Caco-2 (cell line): ENCODE measurements at regions not wholly inside any gene's neighbourhood (a gene's known extent, or its start where the extent isn't known, plus 50 kb on each side); places are given as distances from the start of the nearest gene placed in this dataset.
A peak's percentile ranks its signal among the peaks of the same experiment; 100 is the strongest.

Experiments
- BruUV-seq: library from RNA; stranded (reverse); fragments of 400-500 nt; replicated peaks from 2 replicates; lab custom pipeline; 2021; lab: Mats Ljungman, UMichigan
- CTCF ChIA-PET: fragments of 300-600 bp; sonication (Branson Sonifier 250); formaldehyde crosslinking; loops from one replicate; lab custom pipeline; 2022; ENCODE audit warnings: antibody characterized with exemption; lab: Charles Lee
- POLR2A ChIA-PET: fragments of 300-600 bp; sonication (Branson Sonifier 250); formaldehyde crosslinking; loops from one replicate; lab custom pipeline; 2022; ENCODE audit warnings: antibody characterized with exemption; lab: Charles Lee
- DNase-seq, 2 experiments: peaks; one replicate each; pipeline versions ENCODE4 v3.0.0 to v3.0.0-alpha.2; 2020 to 2022
- H3K27me3 ChIP-seq: replicated peaks from 2 replicates; pipeline ENCODE4 v1.6.0; 2011; ENCODE audit warnings: low read length; ENCODE audit not compliant: control insufficient read depth, insufficient read depth
- H3K36me3 ChIP-seq: 2 replicates; pipeline ENCODE4 v1.5.1; 2011; ENCODE audit warnings: low read length; ENCODE audit not compliant: control insufficient read depth, insufficient read depth
- H3K4me1 ChIP-seq: fragments of 250-450 bp; sonication (Bioruptor Pico); 2 replicates; pipeline ENCODE4 v1.5.1; 2020; ENCODE audit warnings: mild to moderate bottlenecking
- H3K4me3 ChIP-seq: 2 replicates; pipeline ENCODE4 v1.5.1; 2011; ENCODE audit warnings: low read depth, mild to moderate bottlenecking, control low read depth, low read length
- H3K9me3 ChIP-seq: fragments of 250-450 bp; sonication (Bioruptor Pico); 2 replicates; pipeline ENCODE4 v1.5.1; 2020; ENCODE audit warnings: mild to moderate bottlenecking, moderate library complexity
- H3K27ac Mint-ChIP-seq: one replicate; pipeline ENCODE4 v1.8.0; 2022; ENCODE audit warnings: mixed read lengths; ENCODE audit not compliant: unreplicated experiment
- H3K27me3 Mint-ChIP-seq: one replicate; pipeline ENCODE4 v1.8.0; 2022; ENCODE audit warnings: mixed read lengths; ENCODE audit not compliant: insufficient read depth, unreplicated experiment
- H3K36me3 Mint-ChIP-seq: one replicate; pipeline ENCODE4 v1.8.0; 2022; ENCODE audit warnings: mild to moderate bottlenecking, mixed read lengths; ENCODE audit not compliant: insufficient read depth, unreplicated experiment
- H3K4me1 Mint-ChIP-seq: one replicate; pipeline ENCODE4 v1.8.0; 2022; ENCODE audit warnings: low read depth, mixed read lengths; ENCODE audit not compliant: unreplicated experiment
- H3K4me3 Mint-ChIP-seq: one replicate; pipeline ENCODE4 v1.8.0; 2022; ENCODE audit warnings: mild to moderate bottlenecking, moderate library complexity, mixed read lengths; ENCODE audit not compliant: unreplicated experiment
- H3K9me3 Mint-ChIP-seq: one replicate; pipeline ENCODE4 v1.8.0; 2022; ENCODE audit warnings: mixed read lengths; ENCODE audit not compliant: unreplicated experiment
- CTCF ChIP-seq, 2 experiments: fragments of 200-600 bp in 1 of 2; IDR thresholded peaks; 1 replicate in 1 of 2; 2 replicates in 1 of 2; pipeline versions ENCODE4 v1.5.1 to v1.8.0; 2011 to 2022; ENCODE audit warnings: antibody characterized with exemption in 1 of 2, control low read depth in 1 of 2, inconsistent platforms in 1 of 2, low read depth in 1 of 2, low read length in 1 of 2, mild to moderate bottlenecking in 1 of 2, moderate library complexity in 1 of 2; ENCODE audit not compliant: insufficient read depth in 1 of 2, severe bottlenecking in 1 of 2, unreplicated experiment in 1 of 2
- intact Hi-C: fragments of 100-400 bp; cut with micrococcal nuclease; formaldehyde crosslinking; loops from one replicate; pipeline ENCODE4 v1.10.0; 2022; ENCODE audit not compliant: unreplicated experiment

DNA sequence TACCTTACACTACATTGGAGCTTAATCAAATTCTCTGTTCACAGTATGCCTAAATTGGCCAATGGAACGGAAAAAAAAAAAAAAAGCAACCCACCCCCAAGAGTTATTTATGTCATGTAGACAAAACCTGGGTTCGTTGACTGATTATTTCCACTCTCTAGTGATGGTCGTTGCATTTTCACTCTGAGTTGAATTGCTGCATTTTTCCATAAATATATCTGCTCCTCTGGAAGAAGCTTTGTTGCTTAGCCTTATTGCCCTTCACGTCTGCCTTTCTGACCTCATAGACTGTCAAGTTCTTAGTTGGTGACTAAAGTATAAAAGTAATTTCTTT is 90.2 kb upstream of the RUNX1 start:
- peaks cover 7% of the 10 kb centered on the region for H3K9me3 Mint-ChIP-seq
- POLR2A ChIA-PET, result no interaction called here
- no peaks in the 10 kb centered on the region for H3K9me3 ChIP-seq
- intact Hi-C loops, result loop anchor here (5.0 kb wide), 1 partner anchor 87 kb away; no protein-coding TSS in a partner anchor
- no peaks in the 10 kb centered on the region for H3K27me3 Mint-ChIP-seq
- H3K4me3 ChIP-seq, result no peak overlapping the region
- TF ChIP-seq CTCF (IDR thresholded peaks at IDR 0.05; ENCODE audit: insufficient read depth in 1 of 2, low read depth in 1 of 2, low read length in 1 of 2, severe bottlenecking in 1 of 2, unreplicated experiment in 1 of 2), result no peak
- DNase-seq, result no peak
- CTCF ChIA-PET, result no interaction called here
- BruUV-seq, result no TSS peak
- peaks cover 36% of the 10 kb centered on the region for H3K4me1 ChIP-seq
- no peaks in the 10 kb centered on the region for H3K36me3 Mint-ChIP-seq
- no peak overlapping the region for H3K27ac Mint-ChIP-seq
- H3K4me3 Mint-ChIP-seq, result no peak overlapping the region
- no peaks in the 10 kb centered on the region for H3K36me3 ChIP-seq
- H3K4me1 Mint-ChIP-seq, result peaks cover 29% of the 10 kb centered on the region
- no peaks in the 10 kb centered on the region for H3K27me3 ChIP-seq

DNA sequence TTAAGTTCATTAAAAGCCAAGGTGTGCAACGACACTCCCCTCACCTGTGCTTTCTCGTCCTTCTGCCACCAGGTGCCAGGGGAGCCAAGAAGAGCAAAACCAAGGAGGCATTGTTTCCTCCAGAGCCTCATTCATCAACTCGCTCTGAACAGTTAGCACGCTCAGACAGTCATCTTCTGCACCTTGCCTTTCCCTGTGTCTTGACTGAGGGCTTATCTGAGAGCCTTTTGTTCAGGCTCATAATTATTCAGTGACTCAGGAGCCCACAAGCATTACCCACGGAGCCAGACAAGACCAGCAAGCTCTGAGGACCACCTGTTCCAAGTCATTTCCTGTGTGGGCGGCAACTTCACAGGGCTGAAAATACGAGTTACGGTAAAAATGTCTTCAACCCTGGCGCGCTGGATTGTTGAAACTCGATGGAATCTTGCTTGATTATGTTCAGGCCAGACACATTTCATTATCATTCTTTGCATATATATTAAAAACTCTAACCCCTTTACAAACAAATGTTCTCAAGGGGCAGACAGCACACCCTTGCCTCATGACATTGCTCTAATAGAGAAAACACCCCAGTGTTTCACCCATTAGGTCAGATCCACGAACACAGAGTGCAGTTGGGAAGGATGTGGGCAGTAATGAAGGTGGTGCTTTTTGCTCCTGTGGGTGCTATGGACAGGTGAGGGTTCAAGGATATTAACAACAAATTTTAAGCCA is 89.7 kb upstream of the RUNX1 start:
- H3K27ac Mint-ChIP-seq, result peak overlapping the region; percentile 57
- no peaks in the 10 kb centered on the region for H3K36me3 Mint-ChIP-seq
- H3K27me3 Mint-ChIP-seq, result no peaks in the 10 kb centered on the region
- H3K4me1 Mint-ChIP-seq, result peaks cover 29% of the 10 kb centered on the region
- ChIA-PET POLR2A (no interaction called here), CTCF (no interaction called here)
- peaks cover 36% of the 10 kb centered on the region for H3K4me1 ChIP-seq
- no peaks in the 10 kb centered on the region for H3K36me3 ChIP-seq
- H3K4me3 Mint-ChIP-seq, result no peak overlapping the region
- H3K4me3 ChIP-seq, result no peak overlapping the region
- peak; percentile 12 to 59 for DNase-seq
- no peaks in the 10 kb centered on the region for H3K27me3 ChIP-seq
- intact Hi-C loops, result loop anchor here (5.0 kb wide), 1 partner anchor 87 kb away; no protein-coding TSS in a partner anchor
- no peaks in the 10 kb centered on the region for H3K9me3 ChIP-seq
- H3K9me3 Mint-ChIP-seq, result peaks cover 9% of the 10 kb centered on the region
- no peak for TF ChIP-seq CTCF (IDR thresholded peaks at IDR 0.05; ENCODE audit: insufficient read depth in 1 of 2, low read depth in 1 of 2, low read length in 1 of 2, severe bottlenecking in 1 of 2, unreplicated experiment in 1 of 2)
- no TSS peak for BruUV-seq

- H3K27ac Mint-ChIP-seq, result peak overlapping the region; percentile 99
- intact Hi-C loops, result loop anchor here (5.0 kb wide), 1 partner anchor 84 kb away; no protein-coding TSS in a partner anchor
- H3K36me3 Mint-ChIP-seq, result no peaks in the 10 kb centered on the region
- ChIA-PET POLR2A (interaction anchor here (0.7 kb wide), 1 partner anchor 259 kb away, joined by 3 read pairs; no protein-coding TSS in a partner anchor), CTCF (no interaction called here)
- peak; percentile 72 to 85 for DNase-seq
- Histone ChIP-seq H3K4me1 (peaks cover 36% of the 10 kb centered on the region), H3K9me3 (no peaks in the 10 kb centered on the region), H3K36me3 (no peaks in the 10 kb centered on the region), H3K4me3 (no peak overlapping the region), H3K27me3 (no peaks in the 10 kb centered on the region)
- no peak for TF ChIP-seq CTCF (IDR thresholded peaks at IDR 0.05; ENCODE audit: insufficient read depth in 1 of 2, low read depth in 1 of 2, low read length in 1 of 2, severe bottlenecking in 1 of 2, unreplicated experiment in 1 of 2)
- peaks cover 29% of the 10 kb centered on the region for H3K4me1 Mint-ChIP-seq
- no peaks in the 10 kb centered on the region for H3K27me3 Mint-ChIP-seq
- H3K9me3 Mint-ChIP-seq, result peaks cover 13% of the 10 kb centered on the region
- TSS peak; percentile 97 for BruUV-seq
- H3K4me3 Mint-ChIP-seq, result peak overlapping the region; percentile 25
Observed at GRCh38 chr21:35136586-35137219, 87.6 kb upstream of the RUNX1 start.
